PFSK-1 (cell line): ENCODE measurements at regions not wholly inside any gene's neighbourhood (a gene's known extent, or its start where the extent isn't known, plus 50 kb on each side); places are given as distances from the start of the nearest gene placed in this dataset.

Source experiments
- FOXP2 ChIP-seq: optimal IDR thresholded peaks from 2 replicates; pipeline ENCODE3; 2011; ENCODE audit warnings: borderline replicate concordance, control low read depth, inconsistent platforms; ENCODE audit not compliant: insufficient read depth; ENCODE audit errors: extremely low read length, extremely low read depth
- POLR2AphosphoS5 ChIP-seq: IDR thresholded peaks from 2 replicates; pipeline ENCODE4 v1.6.1; 2012; ENCODE audit warnings: low read depth, mild to moderate bottlenecking, control low read depth, low read length, moderate library complexity
- REST ChIP-seq, 2 experiments: IDR thresholded peaks; 2 replicates each; pipeline versions ENCODE4 v1.6.1 to v1.8.0; 2011 to 2012; ENCODE audit warnings: low read depth in 2 of 2, low read length in 2 of 2, control low read depth in 1 of 2, inconsistent platforms in 1 of 2, mild to moderate bottlenecking in 1 of 2, moderate library complexity in 1 of 2; ENCODE audit not compliant: insufficient read depth in 1 of 2
- SIN3A ChIP-seq: IDR thresholded peaks from 2 replicates; pipeline ENCODE4 v1.6.1; 2012; ENCODE audit warnings: mild to moderate bottlenecking, low read length, moderate library complexity, borderline replicate concordance; ENCODE audit not compliant: insufficient read depth
- TAF1 ChIP-seq: IDR thresholded peaks from 2 replicates; pipeline ENCODE4 v1.6.1; 2012; ENCODE audit warnings: low read length, control low read depth, borderline replicate concordance; ENCODE audit not compliant: insufficient read depth

- TF ChIP-seq REST (IDR thresholded peaks at IDR 0.05; ENCODE audit: insufficient read depth in 1 of 2, low read depth in 2 of 2, low read length in 2 of 2) (no peak), TAF1 (no peak), FOXP2 (no peak), SIN3A (no peak), POLR2AphosphoS5 (no peak)
Observed at GRCh38 chr3:102248981-102249705, 185.7 kb upstream of the ZPLD1 start.

GRCh38 chr3:102255736-102256135, 179.1 kb upstream of the ZPLD1 start:
- TF ChIP-seq FOXP2 (no peak), SIN3A (no peak)

- TF ChIP-seq SIN3A (no peak), TAF1 (no peak), REST (IDR thresholded peaks at IDR 0.05; ENCODE audit: insufficient read depth in 1 of 2, low read depth in 2 of 2, low read length in 2 of 2) (no peak), POLR2AphosphoS5 (no peak), FOXP2 (no peak)
Observed at GRCh38 chr3:102258666-102259227, 176.1 kb upstream of the ZPLD1 start.

GRCh38 chr3:102259663-102260062, 175.2 kb upstream of the ZPLD1 start:
- TF ChIP-seq TAF1 (no peak), REST (IDR thresholded peaks at IDR 0.05; ENCODE audit: insufficient read depth in 1 of 2, low read depth in 2 of 2, low read length in 2 of 2) (no peak), POLR2AphosphoS5 (no peak), SIN3A (no peak)

GRCh38 chr3:102265720-102266119, 169.1 kb upstream of the ZPLD1 start:
- no peak for TF ChIP-seq TAF1
- TF ChIP-seq FOXP2 = no peak
- no peak for TF ChIP-seq SIN3A
- TF ChIP-seq REST (IDR thresholded peaks at IDR 0.05; ENCODE audit: insufficient read depth in 1 of 2, low read depth in 2 of 2, low read length in 2 of 2) = no peak
